ENCODE measurements at regions not wholly inside any gene's neighbourhood (a gene's known extent, or its start where the extent isn't known, plus 50 kb on each side); places are given as distances from the start of the nearest gene placed in this dataset.

DNA sequence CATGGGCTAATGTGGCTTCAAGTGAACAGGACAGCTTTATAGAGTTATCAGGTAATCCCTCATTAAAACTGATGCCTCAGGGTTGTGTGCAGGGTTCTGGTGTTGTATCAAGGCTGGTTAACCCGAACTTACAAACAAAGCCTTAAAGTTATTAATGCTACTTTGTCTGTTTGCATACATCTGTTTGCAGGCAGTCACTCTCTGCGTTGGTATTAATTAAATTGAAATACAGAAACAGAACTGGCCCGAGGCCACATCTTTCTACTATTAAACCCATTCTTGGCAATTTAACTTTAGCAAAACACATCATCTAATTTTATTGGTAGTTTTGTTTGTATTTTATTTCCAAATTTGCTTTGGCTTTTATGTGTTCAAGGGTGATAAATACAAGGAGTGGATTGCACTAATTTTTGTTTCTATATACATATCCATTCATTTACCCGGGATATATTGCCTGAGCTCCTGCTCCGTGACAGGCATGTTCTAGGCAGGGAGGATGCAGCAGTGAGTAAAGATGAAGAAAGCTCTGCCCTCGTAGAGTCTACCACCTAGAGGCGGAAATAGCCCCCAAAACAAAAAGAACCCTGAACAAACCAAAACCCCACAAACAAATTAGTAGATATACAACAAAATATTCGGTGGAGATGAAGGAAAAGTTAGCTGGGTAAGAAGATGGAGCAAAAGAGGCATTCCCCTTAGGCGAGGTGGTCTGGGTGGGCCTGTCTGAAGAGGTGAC is 164.2 kb downstream of the MACROH2A1 start:
- no peak for DNase-seq

DNA sequence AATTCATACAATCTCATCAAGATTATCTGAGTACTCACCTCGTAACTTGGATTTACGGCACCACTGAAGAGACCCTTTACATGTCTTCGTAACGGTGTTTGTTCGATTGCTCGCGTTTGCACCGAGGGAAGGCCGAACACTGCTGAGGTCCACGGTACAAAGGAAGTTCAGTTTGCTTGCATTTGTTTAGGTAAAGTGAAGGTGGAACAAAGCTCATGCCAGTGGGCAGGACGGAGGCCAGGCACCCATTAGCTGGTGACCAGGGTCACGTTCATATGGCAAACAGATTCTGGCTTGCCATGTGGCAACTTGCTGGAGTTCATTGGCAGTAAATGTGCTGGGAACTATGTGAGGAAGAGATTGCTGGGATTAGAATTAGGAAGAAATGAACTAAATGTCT is 164.8 kb downstream of the MACROH2A1 start:
- DNase-seq, result no peak

DNA sequence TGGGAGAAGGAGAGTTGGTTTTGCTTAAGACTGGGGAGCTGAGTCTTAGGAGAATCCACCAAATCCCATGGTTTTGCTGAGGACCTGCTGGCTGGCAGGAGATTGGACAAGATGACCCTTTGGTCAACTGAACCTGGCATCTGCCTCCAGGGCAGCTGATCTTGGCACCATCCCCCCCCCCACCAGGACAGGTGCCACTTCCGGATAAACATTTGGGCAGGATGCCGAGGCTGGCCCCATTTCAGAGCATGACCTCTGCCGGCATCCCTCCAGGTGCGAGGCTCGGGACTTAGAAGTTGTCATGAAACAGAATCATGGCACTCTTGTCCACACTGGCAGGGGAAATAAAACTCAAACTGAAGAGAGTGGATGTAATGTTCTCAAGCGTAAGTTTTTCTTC is 165.6 kb downstream of the MACROH2A1 start:
- DNase-seq, result no peak

DNA sequence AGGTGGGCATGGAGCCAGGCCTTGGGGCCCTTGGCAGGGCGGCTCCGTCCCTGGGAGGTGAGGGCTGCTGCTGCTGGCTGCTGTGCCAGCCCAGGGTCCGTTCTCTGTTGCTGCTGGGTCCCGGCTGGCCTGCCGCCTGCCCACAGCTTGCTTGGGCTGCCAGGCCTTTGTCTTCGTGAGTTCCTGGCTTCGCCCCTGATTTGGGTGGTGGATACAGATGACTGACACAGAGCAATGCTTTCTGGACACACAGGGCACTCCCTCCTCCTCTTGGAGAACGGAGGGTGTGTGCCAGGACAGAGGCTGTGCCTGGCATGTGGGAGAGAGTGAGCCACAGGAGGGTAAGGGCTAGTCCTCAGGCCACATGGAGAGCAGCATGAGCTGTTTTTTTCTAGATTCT is 166.1 kb downstream of the MACROH2A1 start:
- no peak for DNase-seq

DNA sequence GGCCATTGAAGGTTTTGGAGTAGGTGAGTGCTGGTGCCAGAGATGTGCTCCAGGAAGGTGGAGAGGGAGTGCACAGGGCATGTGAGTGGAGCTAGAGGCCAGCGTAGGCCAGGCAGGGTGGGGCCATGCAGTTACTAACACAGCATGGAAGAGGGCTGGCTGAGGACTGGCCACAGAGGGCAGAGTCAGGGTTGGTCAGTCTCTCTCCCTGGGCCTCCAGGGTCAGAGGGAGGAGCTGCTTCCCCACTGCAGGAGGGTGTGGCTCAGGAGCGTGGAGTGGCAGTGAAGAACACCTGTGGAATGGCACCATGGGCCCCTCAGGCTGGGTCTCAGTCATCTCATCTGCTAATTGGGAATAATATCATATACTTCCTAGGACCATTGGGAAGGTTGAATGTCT is 167.7 kb downstream of the MACROH2A1 start:
- DNase-seq, result no peak

DNA sequence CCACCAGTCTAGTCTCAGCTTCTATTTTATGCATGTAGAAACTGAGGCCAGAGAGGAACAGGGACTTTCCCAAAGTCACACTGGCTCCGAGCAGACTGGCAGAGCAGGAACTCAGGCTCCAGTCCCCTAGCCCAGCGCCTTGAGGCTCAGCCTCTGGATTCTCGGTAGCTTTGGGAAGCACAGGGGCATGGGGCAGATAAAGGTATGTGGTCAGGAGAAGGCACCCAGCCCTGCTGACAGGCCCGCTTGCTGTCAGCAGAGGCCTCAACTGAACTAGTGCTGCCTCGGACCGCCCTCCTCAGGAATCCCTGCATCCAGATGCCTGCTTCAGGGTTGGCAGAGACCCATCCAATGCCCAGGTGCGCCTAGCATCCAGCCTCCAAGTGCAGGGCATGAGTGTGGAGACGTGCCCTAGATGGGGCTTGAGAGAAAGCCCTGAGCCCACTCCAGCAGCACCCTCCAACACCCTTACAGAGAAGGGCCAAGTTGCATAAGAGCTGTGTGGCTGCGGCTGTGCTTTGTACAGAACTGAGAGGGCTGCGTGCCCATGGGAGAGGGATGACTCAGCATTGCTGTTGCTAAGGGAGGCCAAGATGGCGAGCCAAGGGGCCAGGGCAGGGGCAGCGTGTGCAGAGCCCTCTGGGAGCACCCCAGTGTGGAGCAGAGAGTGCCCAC is 168.6 kb downstream of the MACROH2A1 start:
- no peak for DNase-seq

DNA sequence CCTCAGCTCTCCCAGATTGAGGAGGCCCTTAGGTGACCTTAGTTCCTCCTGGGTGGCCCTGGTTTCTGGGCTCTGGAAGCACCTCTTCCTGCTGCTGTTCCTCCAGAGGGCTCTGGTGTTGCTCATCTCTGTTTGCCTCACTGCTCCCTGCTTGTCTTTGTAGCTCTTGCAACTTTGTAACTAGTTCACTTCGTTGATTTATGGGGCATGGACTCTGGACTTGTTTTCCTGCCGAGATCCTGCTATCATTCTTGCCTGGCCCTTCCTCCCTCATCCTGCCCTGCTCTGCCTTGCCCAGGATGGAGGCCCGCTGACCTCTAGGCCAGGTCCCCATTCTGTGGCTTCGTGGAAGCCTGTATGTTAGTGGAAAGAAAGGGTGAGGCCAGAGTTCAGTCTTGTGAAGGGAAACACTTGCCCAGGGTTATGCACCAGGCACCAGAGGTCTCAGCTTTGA is 169.3 kb downstream of the MACROH2A1 start:
- DNase-seq, result no peak

DNA sequence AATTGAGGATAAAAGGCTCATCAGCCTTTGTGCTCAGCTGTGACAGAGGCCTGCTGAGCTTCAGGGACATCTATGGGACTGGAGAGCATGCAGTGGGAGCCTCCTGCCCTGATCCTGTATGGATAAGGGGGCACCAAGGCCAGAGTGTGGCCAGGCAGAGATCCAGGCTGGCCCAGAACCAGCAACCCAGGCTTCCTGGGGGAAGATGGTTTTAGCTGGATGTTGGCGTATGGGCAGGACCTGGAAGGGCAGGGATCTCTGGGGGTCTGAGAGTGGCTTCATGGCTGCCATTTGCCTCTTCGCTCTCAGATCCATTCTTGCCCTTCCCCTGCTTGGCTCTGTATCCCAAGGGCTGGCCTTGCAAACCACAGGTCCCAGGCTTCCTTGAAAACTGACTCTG is 169.9 kb downstream of the MACROH2A1 start:
- no peak for DNase-seq

DNA sequence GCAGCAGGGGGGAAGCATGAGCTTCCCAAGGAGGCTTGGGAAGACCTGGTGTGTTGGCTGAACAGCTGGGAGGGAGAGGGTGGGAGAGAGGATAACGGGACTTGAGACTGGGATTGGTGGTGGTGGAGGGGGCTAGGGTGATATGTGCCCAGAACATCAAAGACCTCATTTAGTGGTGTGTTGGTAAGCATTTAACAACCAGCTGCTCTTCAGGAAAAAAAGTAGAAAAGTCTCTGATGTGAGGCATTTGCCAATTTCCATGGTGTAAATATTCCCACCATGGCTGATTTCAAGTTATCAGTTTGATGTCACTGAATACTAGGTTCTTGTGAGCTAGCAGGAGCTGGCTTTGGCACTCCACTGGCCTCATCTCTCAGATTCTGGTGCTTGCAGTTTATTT is 170.8 kb downstream of the MACROH2A1 start:
- DNase-seq, result no peak

DNA sequence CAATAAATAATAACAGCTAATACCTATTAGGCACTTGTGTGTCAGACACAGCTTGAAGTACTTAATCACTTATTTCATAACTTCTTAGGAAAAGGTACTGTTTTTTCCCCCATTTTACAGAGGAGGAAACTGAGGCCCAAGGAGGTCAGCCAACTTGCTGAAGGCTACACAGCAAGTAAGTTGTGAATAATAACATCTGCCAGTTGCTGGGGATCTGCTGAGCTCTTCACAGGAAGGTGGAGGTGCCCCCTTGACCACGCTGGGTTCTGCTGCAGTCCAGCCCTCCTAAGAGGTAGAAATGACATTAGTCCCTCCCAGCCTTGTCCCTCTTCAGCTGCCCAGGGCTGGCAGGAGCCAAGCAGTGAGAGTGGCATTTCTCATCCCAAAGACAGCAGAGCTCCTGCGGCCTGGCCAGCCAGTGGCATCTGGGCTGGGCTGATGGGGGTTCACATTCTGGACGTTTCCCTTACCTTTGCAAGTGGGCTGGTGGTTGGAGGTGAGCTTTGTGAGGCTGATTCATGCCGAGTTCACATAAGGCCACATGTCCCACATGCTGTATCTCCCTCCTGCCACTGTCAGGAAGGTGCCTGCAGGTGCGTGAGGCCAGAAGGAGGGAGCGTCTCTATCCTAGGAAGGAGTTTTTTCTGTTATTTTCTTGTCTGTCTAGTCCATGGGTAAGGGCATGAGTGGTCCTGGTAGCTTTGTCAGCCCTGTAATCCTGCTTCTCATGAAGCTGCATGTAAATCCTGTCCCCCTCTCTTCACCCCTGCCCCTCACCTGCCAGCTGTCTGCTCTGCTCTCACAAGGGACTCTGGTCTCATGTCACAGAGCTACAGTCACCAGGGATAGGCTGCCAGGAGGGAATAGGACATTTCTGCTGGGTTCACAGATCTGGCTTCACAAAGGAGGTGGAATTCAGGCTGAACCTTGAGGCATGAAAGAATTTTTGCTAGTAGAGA is 171.7 kb downstream of the MACROH2A1 start:
- no peak for DNase-seq

DNA sequence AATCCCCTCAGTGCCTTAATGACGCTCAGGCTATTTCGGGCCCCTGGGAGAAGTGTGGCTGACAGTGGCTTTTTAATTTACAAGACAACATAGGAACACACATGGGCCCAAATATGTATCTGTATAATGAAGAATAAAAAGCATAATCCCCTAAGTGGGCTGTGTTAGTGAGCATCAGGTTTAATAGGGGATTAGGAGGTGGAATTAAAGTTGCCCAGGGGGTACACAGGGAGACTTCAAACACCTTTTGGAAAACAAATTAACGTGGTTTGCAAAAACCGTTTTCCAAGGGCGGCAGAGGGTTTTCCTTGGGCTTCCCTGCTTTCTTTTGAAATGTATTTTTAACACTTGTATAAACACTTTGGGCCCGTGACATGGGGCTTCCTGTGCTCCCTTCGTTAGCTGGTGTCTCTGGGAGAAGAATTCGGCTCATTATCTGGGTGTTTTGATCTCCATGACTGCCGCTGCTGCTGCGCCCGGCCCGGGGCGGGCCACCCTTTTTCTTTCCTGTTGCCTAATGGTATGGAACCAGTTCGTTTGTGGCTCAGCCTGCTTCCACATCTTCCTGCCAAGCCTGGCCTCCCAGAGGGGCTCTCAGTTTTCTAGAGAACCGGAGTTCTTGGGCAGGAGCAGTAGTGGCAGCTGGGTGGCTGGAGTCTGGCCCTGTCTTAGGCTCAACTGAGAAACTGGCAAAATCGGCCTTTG is 173.0 kb downstream of the MACROH2A1 start:
- DNase-seq, result no peak

DNA sequence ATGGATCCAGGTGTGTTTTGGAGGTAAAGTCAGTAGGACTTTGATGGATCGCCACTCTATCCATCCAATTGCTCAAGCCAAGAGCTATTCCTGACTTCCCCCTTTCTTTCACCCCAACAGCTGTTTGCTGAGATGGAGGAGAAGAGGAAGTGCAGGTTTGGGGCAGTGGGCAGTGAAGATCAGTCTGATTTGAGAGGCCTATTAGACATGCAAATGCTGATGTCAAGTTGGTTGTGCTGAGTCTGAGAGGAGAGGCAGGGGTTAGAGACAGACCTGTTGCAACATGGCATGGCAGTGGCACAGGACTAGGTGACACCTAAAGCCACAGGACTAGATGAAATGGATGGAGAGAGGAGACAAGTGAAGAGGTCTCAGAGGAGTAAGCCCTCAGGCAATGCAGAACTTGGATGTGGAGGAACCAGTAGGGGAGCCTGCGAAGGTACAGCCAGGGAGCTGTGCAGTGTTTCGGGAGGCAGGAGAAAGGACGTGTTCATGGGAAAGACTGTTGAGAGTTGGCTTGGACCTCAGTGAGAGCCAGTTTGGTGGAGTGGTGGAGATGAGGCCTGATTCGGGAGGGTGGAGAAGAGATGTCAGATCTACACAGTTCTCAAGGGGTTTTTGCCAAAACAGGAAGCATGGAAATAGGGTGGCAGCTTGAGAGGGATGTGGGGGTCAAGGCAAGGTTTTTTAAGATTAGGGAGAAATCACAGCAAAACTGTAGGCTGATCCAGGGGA is 175.0 kb downstream of the MACROH2A1 start:
- DNase-seq, result no peak

DNA sequence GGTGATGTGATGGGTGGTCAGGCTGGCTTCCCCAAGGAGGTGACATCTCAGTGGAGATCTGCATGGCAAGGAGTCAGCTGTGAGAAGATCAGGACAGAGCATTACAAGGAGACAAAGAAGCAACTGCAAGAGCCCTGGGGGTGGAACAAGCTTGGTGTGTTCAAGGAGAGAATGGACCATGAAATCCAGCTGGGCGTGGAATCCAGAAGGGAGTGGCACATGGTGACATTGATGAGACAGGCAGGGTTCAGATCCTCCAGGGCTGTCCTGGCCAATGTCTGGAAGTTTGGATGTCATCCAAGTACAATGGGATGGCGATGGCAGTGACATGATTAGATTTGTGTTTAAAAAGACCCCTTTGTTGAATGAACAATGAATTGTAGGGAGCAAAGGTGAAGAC is 175.6 kb downstream of the MACROH2A1 start:
- no peak for DNase-seq

DNA sequence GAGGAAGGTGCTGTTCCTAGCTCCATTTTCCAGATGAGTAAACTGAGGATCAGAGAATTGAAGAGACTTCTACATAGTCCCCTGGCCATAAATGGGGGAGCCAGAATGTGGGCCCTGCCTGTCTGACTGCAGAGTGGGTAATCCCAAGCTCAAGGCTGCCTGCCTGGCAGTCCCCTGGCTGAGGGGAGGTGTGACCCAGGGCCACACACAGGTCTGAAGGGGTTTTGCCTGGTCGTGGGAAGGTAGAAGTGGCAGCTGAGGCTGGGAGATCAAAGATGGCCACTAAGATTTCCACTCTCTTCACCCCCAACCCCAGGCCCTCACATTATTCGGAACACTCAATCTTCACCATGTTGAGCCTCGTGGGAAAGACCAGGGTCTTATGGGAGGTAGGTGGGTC is 176.3 kb downstream of the MACROH2A1 start:
- no peak for DNase-seq

DNA sequence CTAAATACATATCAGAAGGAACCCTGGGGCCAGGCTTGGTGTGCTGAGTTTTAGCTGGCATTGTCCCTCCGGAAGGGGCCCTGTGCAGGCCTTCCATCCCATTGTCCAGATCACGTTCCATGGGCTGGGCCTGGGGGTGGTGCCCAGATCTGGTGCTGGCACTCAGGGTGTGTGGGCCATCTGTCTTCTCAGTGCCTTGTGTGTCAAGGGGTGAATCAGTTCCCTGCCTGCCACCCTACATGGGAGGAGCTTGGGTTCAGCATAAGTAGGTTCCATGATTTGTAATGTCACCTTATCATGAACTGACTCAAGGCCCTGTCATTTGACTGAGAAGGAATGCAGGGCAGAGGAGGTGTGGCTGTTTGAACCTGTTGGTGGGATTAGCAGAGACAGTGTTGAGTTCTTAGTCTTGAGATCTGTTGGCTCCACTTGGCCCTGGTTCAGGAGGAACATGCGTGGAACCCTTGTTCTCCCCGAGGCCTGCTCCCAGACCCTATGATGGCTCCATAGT is 176.8 kb downstream of the MACROH2A1 start:
- DNase-seq, result no peak

DNA sequence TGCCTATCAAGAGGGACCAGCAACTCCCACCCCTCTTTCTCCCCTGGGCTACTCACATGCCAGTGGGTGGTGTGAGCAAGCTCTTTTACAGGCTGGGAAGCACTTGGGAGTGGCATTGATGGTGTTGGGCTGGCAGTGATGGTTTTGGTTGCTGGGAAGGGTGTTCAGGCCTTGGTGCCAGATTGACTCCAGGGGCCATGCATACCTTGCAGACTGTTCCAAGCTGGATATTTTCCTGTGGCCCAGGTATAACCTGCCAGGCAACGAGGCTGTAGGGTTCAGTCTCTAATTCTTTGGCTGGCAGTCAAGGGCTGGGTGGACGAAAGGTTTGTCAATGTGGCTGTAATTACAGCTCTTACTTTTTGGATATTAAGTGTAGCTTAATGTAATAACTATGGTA is 177.3 kb downstream of the MACROH2A1 start:
- no peak for DNase-seq

DNA sequence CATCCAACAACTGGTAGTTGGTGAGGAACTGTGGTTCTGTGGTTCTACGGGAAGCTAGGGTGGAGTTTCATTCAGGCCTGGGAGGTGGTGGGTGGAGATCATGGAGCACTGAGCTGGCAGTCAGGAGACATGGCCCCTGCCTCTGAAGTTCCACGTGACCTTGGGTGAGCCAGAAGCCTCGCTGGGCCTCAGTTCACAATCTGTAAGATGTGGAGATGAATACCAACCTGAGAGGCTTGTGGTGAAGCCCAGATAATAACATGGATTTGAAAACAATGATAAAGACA is 177.9 kb downstream of the MACROH2A1 start:
- no peak for DNase-seq

DNA sequence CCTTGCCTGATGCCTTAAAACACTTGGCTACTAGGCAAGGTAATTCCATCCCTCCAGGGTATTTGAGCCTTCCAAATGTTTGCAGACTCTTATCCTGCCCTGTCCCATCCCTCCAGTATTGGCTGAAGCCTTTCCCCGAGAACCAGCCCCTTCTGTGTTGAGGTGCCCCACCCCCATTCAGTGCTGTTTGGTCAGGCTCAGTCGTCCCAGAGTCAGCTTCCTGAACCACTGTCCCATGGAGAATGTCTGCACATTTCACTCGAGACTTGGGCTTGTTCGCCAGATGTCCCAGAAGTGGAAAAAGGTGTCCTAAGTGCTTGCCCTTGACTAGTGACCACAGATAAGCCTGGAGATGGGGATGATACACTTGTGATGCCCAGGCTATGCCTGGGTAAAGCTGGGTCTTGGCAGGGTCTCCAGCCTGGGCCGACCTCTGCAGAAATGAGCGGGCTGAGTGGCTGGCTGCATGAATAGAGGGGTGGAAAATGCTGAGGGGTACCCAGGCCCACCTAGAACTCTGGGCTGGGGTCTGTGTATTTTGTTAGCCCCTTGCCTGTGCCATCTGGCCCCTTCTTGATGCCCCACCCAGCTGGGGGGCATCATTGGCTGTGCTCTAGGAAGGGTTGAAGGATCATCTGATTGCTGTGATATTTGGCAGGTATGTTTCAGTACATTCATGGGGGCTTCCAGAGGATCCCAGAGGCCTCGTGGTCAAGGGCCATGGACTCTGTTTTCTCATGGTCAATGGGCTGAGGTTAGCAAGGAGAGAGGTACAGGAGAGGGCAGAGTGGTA is 178.4 kb downstream of the MACROH2A1 start:
- no peak for DNase-seq

DNA sequence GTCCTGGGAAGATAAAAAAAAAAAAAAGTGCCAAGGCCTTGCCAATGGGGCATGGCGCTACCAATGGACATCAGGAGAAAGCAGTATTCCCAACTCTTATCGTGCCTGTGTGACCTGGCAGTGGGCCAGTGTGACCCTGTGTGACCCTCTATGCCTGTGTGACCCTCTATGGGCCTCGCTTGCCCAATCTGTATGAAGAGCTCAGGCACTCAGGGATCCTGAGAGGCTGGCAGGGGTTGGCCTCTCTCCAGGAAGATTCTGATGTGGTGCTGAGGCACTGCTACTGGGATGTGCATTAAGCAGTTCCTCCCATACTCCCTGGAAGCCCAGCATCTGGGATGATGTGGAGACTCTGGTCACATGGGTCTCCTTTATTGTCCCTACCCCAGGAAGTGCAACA is 179.2 kb downstream of the MACROH2A1 start:
- DNase-seq, result no peak

DNA sequence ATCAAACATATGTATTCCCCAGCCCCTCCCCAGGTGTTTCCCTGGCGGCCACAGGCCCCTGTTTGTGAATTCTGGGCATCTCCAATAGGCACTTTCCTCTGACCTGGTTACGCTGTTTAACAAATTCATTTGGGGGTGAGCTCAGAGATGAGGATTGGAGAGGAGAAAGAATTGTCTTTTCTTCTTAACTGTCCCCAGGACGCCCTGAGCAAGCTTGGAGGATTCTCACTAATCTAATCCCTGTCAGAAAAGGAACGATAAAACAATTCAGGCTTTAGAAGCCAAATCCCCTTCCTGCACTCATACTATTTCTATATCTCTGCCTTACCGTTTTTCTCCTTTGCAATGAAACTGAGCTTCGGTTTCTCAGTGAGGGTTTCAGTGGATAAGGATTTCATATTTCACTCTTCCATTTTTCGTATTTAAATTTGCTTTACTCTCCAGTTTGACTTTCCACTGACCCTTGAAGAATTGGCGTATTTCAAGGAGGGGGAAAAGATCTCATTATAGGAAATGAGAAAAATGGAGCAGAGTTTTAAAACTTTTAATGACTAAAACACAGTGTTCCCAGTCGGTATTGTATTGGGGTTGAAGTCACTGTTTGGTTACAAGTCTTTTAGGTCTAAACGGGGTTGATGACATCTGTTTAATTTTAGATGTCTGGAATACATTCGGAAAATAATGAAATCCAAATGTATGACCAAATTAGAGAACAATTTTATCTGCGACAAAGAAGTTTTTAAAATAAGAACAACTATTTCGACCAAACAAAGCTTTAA is 180.1 kb downstream of the MACROH2A1 start:
- no peak for DNase-seq

DNA sequence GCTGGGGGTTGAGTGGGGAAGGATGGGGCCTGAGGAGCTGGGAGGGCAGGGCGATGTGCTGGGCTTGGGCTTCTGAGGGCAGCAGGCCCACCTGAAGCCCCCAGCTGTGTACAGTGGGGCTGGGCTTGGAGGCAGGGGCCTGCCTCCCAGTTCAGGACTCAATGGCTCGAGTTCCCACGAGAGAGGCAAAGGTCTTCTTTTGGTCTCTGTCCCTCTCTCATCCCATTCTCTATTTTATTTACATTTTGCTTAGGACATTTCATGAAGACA is 180.6 kb downstream of the MACROH2A1 start:
- DNase-seq, result no peak
